BJ (cell line): ENCODE measurements at regions not wholly inside any gene's neighbourhood (a gene's known extent, or its start where the extent isn't known, plus 50 kb on each side); places are given as distances from the start of the nearest gene placed in this dataset.

Experiments
- CTCF ChIA-PET: fragments of 350-600 bp; formaldehyde crosslinking; extraction: SDS; loops from one replicate; lab custom pipeline; 2021; ENCODE audit warnings: antibody characterized with exemption, inconsistent platforms; lab: Yijun Ruan, JAX
- POLR2A ChIA-PET: fragments of 300-600 bp; sonication (Branson Sonifier 250); formaldehyde crosslinking; extraction: SDS; loops from one replicate; lab custom pipeline; 2021; ENCODE audit warnings: antibody characterized with exemption; lab: Charles Lee
- DNase-seq: peaks from one replicate; pipeline ENCODE4 v3.0.0-alpha.2; 2011; ENCODE audit warnings: low read depth
- H3K27me3 ChIP-seq: 2 replicates; pipeline ENCODE4 v1.6.0; 2011; ENCODE audit warnings: low read length; ENCODE audit not compliant: control insufficient read depth, insufficient read depth
- H3K36me3 ChIP-seq: 2 replicates; pipeline ENCODE4 v1.5.1; 2011; ENCODE audit warnings: low read length; ENCODE audit not compliant: control insufficient read depth, insufficient read depth
- H3K4me3 ChIP-seq: 2 replicates; pipeline ENCODE4 v1.5.1; 2011; ENCODE audit warnings: low read depth, mild to moderate bottlenecking, control low read depth, low read length
- CTCF ChIP-seq: IDR thresholded peaks from 2 replicates; pipeline ENCODE4 v1.5.1; 2011; ENCODE audit warnings: low read depth, mild to moderate bottlenecking, control low read depth, inconsistent platforms, low read length, moderate library complexity; ENCODE audit not compliant: insufficient read depth

- ChIA-PET CTCF (no interaction called here), POLR2A (no interaction called here)
- DNase-seq: no peak
Measured at GRCh38 chr3:8112587-8112986, 389.0 kb upstream of the LMCD1 start.

GRCh38 chr3:8113626-8114025, 388.0 kb upstream of the LMCD1 start:
- H3K4me3 ChIP-seq: no peak overlapping the region
- DNase-seq: no peak
- H3K36me3 ChIP-seq: no peaks in the 10 kb centered on the region
- no peaks in the 10 kb centered on the region for H3K27me3 ChIP-seq
- TF ChIP-seq CTCF: no peak
- POLR2A ChIA-PET: no interaction called here
- CTCF ChIA-PET: no interaction called here

More at GRCh38 chr3:8112587-8112986, 389.0 kb upstream of the LMCD1 start:
- H3K4me3 ChIP-seq: no peak overlapping the region
- TF ChIP-seq CTCF: no peak
- H3K36me3 ChIP-seq: no peaks in the 10 kb centered on the region
- H3K27me3 ChIP-seq: no peaks in the 10 kb centered on the region

- no peak for TF ChIP-seq CTCF
- Histone ChIP-seq H3K27me3 (no peaks in the 10 kb centered on the region), H3K36me3 (no peaks in the 10 kb centered on the region), H3K4me3 (no peak overlapping the region)
- no peak for DNase-seq
- ChIA-PET POLR2A (no interaction called here), CTCF (interaction anchor here (0.6 kb wide), 1 partner anchor 1737 kb away, joined by 3 read pairs; no protein-coding TSS in a partner anchor)
Measured at GRCh38 chr3:8128686-8129085, 372.9 kb upstream of the LMCD1 start.

GRCh38 chr3:8136553-8136952, 365.1 kb upstream of the LMCD1 start:
- no peaks in the 10 kb centered on the region for H3K27me3 ChIP-seq
- ChIA-PET CTCF (no interaction called here), POLR2A (no interaction called here)
- no peak overlapping the region for H3K4me3 ChIP-seq
- no peak for TF ChIP-seq CTCF
- H3K36me3 ChIP-seq: no peaks in the 10 kb centered on the region
- DNase-seq: no peak

- Histone ChIP-seq H3K4me3 (no peak overlapping the region), H3K36me3 (no peaks in the 10 kb centered on the region), H3K27me3 (no peaks in the 10 kb centered on the region)
- ChIA-PET CTCF (no interaction called here), POLR2A (no interaction called here)
- TF ChIP-seq CTCF: no peak
- no peak for DNase-seq
Measured at GRCh38 chr3:8143186-8143585, 358.4 kb upstream of the LMCD1 start.
